ENCODE measurements at regions not wholly inside any gene's neighbourhood (a gene's known extent, or its start where the extent isn't known, plus 50 kb on each side); places are given as distances from the start of the nearest gene placed in this dataset.

DNA sequence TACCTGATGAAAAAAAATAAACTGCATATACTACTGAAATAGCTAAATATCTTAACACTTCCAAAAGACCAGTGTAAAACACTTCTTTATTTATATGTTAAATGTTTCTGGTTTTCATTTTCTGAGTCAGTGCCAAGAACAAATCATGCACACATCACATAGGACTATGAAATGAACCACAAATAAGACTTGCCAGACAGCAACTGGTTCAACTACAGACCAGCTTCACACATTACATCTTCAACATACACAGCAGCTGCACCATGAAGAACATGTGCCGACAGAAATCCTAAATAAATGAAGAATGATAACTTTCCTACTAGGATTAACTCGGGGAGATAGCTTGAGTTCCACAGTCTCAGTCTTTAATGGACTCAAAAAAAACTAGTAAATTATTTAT, 168.3 kb upstream of the STXBP5 start:
- WGBS, 2 donors, result 64 to 68% methylated on average over 2 of the region's 2 CpGs
- no peaks in the 10 kb centered on the region for H3K9me3 ChIP-seq

DNA sequence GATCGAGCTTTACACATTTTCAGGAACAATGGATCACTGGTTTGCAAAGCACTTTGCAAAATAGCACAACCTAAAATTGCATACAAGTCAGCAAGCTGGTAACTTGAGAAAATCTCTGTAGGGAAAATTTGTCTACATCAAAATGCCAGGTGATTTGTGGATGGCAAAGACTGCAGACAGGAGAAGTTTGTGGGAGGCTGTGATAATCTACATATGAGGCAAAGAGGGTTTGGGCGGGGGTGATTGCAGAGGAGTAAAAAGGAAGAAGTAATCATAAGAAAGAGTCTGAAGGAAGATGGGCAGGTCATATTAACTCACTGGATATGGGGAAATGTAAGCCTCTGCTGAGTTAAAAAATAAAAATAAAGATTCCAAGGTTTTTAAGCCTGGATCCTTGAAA, 166.3 kb upstream of the STXBP5 start:
- WGBS, 2 donors, result 74 to 76% methylated on average over 2 of the region's 2 CpGs
- TF ChIP-seq CTCF (IDR thresholded peaks at IDR 0.05) (no peak), POLR2A (IDR thresholded peaks at IDR 0.05) (no peak)
- no peak overlapping the region for H3K27ac ChIP-seq

More for the DNA sequence above, 168.3 kb upstream of the STXBP5 start:
- Histone ChIP-seq H3K27ac (no peak overlapping the region), H3K4me3 (no peak overlapping the region), H3K36me3 (no peaks in the 10 kb centered on the region), H3K27me3 (no peaks in the 10 kb centered on the region), H3K4me1 (no peaks in the 10 kb centered on the region)
- TF ChIP-seq CTCF (IDR thresholded peaks at IDR 0.05), result no peak
- TF ChIP-seq POLR2A (IDR thresholded peaks at IDR 0.05), result no peak
- intact Hi-C loops (cut with DNase I), result no loop called here
- DNase-seq, result no peak

DNA sequence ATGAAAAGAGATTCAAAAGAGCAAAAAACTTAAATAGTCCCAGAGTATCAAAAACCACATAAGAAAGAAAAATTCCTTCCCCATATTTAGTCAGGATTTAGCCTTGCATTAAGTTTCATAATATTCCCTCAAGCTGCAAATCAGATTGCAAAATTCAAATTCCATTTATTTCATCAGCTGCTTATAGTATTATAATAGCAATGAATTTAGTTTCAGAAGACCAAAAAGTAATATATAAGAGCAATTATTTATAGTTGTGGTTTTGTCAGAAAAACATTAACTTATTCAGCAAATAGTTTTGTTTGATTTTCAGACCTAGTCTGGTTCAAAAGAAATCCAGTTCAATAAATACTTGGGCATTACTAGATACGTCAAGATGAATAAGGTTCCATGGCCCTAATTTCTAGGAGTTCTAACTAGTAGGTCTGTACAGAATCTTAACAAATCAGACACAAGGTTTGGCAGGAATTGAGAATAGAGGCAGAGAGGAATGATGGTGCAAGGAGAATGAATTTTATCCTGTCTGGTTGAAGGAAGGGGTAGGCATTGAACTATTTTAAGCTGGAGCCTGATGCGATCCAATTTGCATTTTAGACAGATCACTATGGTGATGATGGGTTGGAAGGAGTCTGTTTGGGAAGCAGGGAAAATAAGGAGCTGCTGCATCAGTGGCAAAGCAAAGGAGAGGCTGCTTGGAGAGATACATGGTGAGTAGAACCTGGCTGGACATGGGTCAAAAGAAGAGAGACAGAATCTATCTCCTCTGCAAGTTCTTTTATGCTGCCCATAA, 163.9 kb upstream of the STXBP5 start:
- no peak overlapping the region for H3K4me3 ChIP-seq
- H3K9me3 ChIP-seq, result peaks cover 0 to 9% (median 5%) of the 10 kb centered on the region in 3 donors
- no peaks in the 10 kb centered on the region for H3K4me1 ChIP-seq
- WGBS, 2 donors, result 66 to 71% methylated on average over 2 of the region's 2 CpGs
- intact Hi-C loops (cut with DNase I), result no loop called here
- DNase-seq, result no peak
- no peaks in the 10 kb centered on the region for H3K27me3 ChIP-seq
- TF ChIP-seq CTCF (IDR thresholded peaks at IDR 0.05) (no peak), POLR2A (IDR thresholded peaks at IDR 0.05) (no peak)
- H3K36me3 ChIP-seq, result no peaks in the 10 kb centered on the region
- no peak overlapping the region for H3K27ac ChIP-seq

More for the DNA sequence above, 166.3 kb upstream of the STXBP5 start:
- H3K9me3 ChIP-seq, result no peaks in the 10 kb centered on the region
- no peaks in the 10 kb centered on the region for H3K27me3 ChIP-seq
- H3K4me1 ChIP-seq, result no peaks in the 10 kb centered on the region
- DNase-seq, result no peak
- no peak overlapping the region for H3K4me3 ChIP-seq
- no peaks in the 10 kb centered on the region for H3K36me3 ChIP-seq
- intact Hi-C loops (cut with DNase I), result no loop called here

- 70% methylated on average over 2 of the region's 2 CpGs for WGBS, 2 donors
- H3K36me3 ChIP-seq, result no peaks in the 10 kb centered on the region
- no peak overlapping the region for H3K27ac ChIP-seq
- H3K4me3 ChIP-seq, result no peak overlapping the region
- TF ChIP-seq CTCF (IDR thresholded peaks at IDR 0.05) (no peak), POLR2A (IDR thresholded peaks at IDR 0.05) (no peak)
- DNase-seq, result no peak
- peaks cover 0 to 9% (median 5%) of the 10 kb centered on the region in 3 donors for H3K9me3 ChIP-seq
- H3K4me1 ChIP-seq, result no peaks in the 10 kb centered on the region
- intact Hi-C loops (cut with DNase I), result no loop called here
- H3K27me3 ChIP-seq, result no peaks in the 10 kb centered on the region
Measured at GRCh38 chr6:147042679-147043078, 161.5 kb upstream of the STXBP5 start.

DNA sequence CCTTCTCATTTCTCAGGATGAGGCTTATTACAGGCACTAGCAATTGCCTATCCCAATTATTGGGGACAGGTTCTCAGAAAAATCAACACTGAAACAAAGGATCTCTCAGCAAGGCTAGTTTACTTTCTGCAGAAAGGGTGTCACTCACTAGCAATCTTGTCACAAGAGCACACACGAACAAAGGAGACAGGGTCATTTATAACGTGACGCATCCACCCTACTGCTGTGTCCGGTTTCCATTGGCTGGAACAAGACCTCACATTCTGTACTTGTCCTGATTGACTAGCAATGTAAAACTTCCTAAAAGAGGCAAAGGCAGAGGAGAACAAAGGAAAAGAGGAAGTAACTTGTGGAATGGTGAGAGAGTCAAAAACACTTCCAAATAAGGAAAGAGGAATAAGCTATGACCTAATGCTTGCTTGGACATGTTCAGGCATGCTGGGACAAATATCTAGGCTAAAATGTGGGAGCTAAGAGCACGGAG, 160.2 kb upstream of the STXBP5 start:
- Histone ChIP-seq H3K9me3 (peaks cover 0 to 9% (median 5%) of the 10 kb centered on the region in 3 donors), H3K27ac (no peak overlapping the region), H3K4me1 (no peaks in the 10 kb centered on the region), H3K36me3 (no peaks in the 10 kb centered on the region), H3K4me3 (no peak overlapping the region), H3K27me3 (no peaks in the 10 kb centered on the region)
- no peak for TF ChIP-seq POLR2A (IDR thresholded peaks at IDR 0.05)
- TF ChIP-seq CTCF (IDR thresholded peaks at IDR 0.05), result no peak
- no peak for DNase-seq
- intact Hi-C loops (cut with DNase I), result no loop called here
- WGBS, 2 donors, result 64 to 71% methylated on average over 5 of the region's 5 CpGs

Measured in esophagus squamous epithelium (tissue), 5 donors.